Prostate gland (tissue), 2 donors: ENCODE measurements at regions not wholly inside any gene's neighbourhood (a gene's known extent, or its start where the extent isn't known, plus 50 kb on each side); places are given as distances from the start of the nearest gene placed in this dataset.

Experiments
- DNase-seq: peaks from one replicate; pipeline ENCODE4 v3.0.0-alpha.2; 2019; ENCODE audit warnings: low spot score
- H3K27ac ChIP-seq, 2 donors: fragments of 200-600 bp; sonication (generic); 2 replicates each; pipeline ENCODE4 v1.5.1; 2017 to 2019
- H3K27me3 ChIP-seq: fragments of 200-600 bp; sonication (generic); replicated peaks from 2 replicates; pipeline ENCODE4 v1.5.1; 2019; ENCODE audit not compliant: insufficient read depth
- H3K36me3 ChIP-seq, 2 donors: fragments of 200-600 bp; sonication (generic); 1 replicate in 1 of 2; 2 replicates in 1 of 2; pipeline versions ENCODE4 v1.5.1 to v1.8.1; 2017 to 2019
- H3K4me1 ChIP-seq: fragments of 200-600 bp; sonication (generic); replicated peaks from 2 replicates; pipeline ENCODE4 v1.5.1; 2019
- H3K4me3 ChIP-seq, 2 donors: fragments of 200-600 bp; sonication (generic); 2 replicates each; pipeline ENCODE4 v1.5.1; 2017 to 2019
- H3K9me3 ChIP-seq: fragments of 200-600 bp; sonication (generic); 2 replicates; pipeline ENCODE4 v1.5.1; 2017
- POLR2A ChIP-seq: fragments of 450-650 bp; IDR thresholded peaks from one replicate; pipeline ENCODE4 v1.6.1; 2016; ENCODE audit warnings: antibody characterized with exemption, mild to moderate bottlenecking
- POLR2AphosphoS5 ChIP-seq: sonication (generic); formaldehyde crosslinking; IDR thresholded peaks from one replicate; pipeline ENCODE4 v1.6.1; 2017; ENCODE audit warnings: antibody characterized with exemption
- WGBS: methylation state at CpG from one replicate; pipeline ENCODE4 v1.1.5; 2018; 5-methylcytosine and 5-hydroxymethylcytosine counted together
- intact Hi-C: fragments of 100-400 bp; cut with DNase I; formaldehyde crosslinking; loops from one replicate; pipeline ENCODE4 v1.14.2; 2022
- TF ChIP-seq, protein P1 (sequence below), 4 experiments: fragments of 200-600 bp in 2 of 4; fragments of 450-650 bp in 2 of 4; sonication (generic) in 2 of 4; IDR thresholded peaks; 1 replicate in 3 of 4; 2 replicates in 1 of 4; pipeline ENCODE4 v1.5.1; 2016 to 2019; ENCODE audit warnings: antibody characterized with exemption in 4 of 4, mild to moderate bottlenecking in 2 of 4, moderate library complexity in 2 of 4

DNA sequence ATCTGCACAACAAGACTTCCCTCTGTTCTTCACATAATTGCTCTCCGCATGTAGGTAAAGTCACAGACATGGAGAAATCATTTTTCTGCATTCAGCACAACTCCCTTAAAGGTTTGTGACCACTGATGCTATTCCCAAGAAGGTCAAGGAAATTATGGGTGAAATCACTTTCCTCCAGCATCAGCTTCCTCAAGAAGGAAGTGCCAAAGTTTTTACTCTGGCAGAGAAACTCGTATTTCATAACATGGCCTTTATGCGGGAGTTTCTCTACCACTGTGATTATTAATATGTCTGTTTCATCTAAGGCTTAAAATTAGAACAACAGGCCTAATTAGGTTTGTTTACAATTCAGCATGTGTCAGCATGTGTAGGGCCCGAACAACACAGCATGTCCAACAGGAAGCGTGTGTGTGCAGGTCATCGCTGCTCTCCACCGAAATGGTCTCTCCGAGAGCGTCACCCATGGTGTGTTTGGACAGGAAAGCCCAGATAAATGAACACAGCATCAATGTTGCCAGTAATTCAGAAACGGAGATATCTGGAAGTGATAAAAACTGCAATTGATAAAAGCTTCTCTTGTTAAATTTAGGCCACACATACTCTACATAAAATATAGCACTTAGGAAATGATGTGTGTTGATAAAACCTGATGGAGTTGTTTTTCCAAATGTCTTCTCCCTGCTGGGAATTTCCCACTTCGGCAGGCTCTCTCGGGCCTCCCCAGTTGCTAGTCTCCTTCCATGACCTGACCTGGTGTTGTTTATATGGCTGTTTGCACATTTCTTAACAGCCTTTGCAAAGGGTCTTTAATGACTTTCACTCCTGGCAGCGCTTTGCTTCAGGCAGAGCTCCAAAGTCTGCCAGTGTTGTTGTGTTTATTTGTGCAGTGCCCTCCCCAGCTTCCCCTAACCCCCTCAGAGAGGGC is 265.1 kb upstream of the CEP162 start:
- Histone ChIP-seq H3K4me1 (no peaks in the 10 kb centered on the region), H3K36me3 (no peaks in the 10 kb centered on the region), H3K4me3 (no peak overlapping the region), H3K27ac (no peak overlapping the region), H3K27me3 (no peaks in the 10 kb centered on the region), H3K9me3 (no peaks in the 10 kb centered on the region)
- DNase-seq, result no peak
- WGBS, result 33% methylated on average over 13 of the region's 13 CpGs
- no peak for TF ChIP-seq POLR2A
- TF ChIP-seq, protein P1, sequence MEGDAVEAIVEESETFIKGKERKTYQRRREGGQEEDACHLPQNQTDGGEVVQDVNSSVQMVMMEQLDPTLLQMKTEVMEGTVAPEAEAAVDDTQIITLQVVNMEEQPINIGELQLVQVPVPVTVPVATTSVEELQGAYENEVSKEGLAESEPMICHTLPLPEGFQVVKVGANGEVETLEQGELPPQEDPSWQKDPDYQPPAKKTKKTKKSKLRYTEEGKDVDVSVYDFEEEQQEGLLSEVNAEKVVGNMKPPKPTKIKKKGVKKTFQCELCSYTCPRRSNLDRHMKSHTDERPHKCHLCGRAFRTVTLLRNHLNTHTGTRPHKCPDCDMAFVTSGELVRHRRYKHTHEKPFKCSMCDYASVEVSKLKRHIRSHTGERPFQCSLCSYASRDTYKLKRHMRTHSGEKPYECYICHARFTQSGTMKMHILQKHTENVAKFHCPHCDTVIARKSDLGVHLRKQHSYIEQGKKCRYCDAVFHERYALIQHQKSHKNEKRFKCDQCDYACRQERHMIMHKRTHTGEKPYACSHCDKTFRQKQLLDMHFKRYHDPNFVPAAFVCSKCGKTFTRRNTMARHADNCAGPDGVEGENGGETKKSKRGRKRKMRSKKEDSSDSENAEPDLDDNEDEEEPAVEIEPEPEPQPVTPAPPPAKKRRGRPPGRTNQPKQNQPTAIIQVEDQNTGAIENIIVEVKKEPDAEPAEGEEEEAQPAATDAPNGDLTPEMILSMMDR (IDR thresholded peaks at IDR 0.05), result no peak
- TF ChIP-seq POLR2AphosphoS5, result no peak
- intact Hi-C loops, result no loop called here

DNA sequence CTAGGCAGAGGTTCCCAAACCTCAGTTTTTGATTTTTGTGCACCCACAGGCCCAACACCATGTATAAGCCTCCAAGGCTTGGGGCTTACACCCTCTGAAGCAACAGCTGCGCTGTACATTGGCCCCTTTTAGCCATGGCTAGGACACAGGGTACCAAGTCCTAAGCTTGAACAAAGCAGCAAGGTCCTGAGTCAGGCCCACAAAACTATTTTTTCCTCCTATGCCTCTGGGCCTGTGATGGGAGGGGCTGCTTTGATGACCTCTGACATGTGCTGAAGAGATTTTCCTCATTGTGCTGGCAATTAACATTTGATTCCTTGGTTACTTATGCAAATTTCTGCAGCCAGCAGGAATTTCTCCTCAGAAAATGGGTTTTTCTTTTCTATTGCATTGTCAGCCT is 262.2 kb upstream of the CEP162 start:
- Histone ChIP-seq H3K27ac (no peak overlapping the region), H3K36me3 (no peaks in the 10 kb centered on the region), H3K27me3 (no peaks in the 10 kb centered on the region), H3K4me1 (no peaks in the 10 kb centered on the region), H3K9me3 (no peaks in the 10 kb centered on the region), H3K4me3 (no peak overlapping the region)
- WGBS, result 100% methylated on average over 1 of the region's 1 CpG
- TF ChIP-seq, protein P1 (IDR thresholded peaks at IDR 0.05), result no peak
- TF ChIP-seq POLR2A (no peak), POLR2AphosphoS5 (no peak)
- intact Hi-C loops, result no loop called here
- DNase-seq, result no peak

DNA sequence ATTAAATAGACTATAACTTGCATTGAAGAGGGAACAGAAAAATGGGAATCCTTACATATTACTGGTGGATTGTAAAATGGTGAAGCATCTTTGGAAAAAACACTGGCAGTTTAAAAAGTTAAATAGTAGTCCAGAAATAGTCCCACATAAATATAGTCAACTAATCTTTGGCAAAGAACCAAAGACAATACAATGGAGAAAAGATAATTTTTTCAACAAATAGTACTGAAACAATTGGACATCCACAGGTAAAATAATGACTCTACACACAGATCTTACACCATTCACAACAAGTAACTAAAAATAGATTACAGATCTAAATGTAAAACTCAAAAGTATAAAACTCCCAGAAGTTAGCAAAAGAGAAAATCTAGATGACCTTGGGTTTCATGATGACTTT is 259.1 kb upstream of the CEP162 start:
- Histone ChIP-seq H3K4me3 (no peak overlapping the region), H3K9me3 (no peaks in the 10 kb centered on the region), H3K27me3 (no peaks in the 10 kb centered on the region), H3K4me1 (no peaks in the 10 kb centered on the region), H3K36me3 (no peaks in the 10 kb centered on the region), H3K27ac (no peak overlapping the region)
- no peak for DNase-seq
- intact Hi-C loops, result no loop called here
- TF ChIP-seq POLR2A (no peak), POLR2AphosphoS5 (no peak)
- TF ChIP-seq, protein P1 (IDR thresholded peaks at IDR 0.05), result no peak

DNA sequence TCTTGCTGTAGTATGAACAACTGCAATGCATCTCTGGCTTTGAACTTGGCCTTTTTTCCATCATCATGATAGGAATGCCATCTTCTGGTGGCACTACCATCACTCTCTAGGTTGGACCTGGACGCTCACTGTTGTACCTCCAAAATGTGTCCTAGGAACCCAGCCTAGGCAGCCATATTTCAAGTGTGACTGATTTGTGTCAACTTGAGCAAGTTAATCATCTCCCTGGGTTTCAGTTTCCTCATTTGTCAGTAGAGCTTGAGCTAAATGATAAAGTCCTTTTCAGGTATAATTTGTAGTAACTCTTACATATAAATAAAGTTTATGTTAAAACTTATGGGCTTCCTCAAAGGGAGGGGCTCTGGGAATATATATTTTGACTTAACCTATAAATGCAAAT is 241.7 kb upstream of the CEP162 start:
- Histone ChIP-seq H3K4me3 (no peak overlapping the region), H3K4me1 (no peaks in the 10 kb centered on the region), H3K27me3 (no peaks in the 10 kb centered on the region), H3K36me3 (no peaks in the 10 kb centered on the region), H3K27ac (no peak overlapping the region), H3K9me3 (no peaks in the 10 kb centered on the region)
- TF ChIP-seq, protein P1 (IDR thresholded peaks at IDR 0.05), result no peak
- TF ChIP-seq POLR2AphosphoS5 (no peak), POLR2A (no peak)
- DNase-seq, result no peak
- intact Hi-C loops, result no loop called here
- WGBS, result 91% methylated on average over 1 of the region's 1 CpG

DNA sequence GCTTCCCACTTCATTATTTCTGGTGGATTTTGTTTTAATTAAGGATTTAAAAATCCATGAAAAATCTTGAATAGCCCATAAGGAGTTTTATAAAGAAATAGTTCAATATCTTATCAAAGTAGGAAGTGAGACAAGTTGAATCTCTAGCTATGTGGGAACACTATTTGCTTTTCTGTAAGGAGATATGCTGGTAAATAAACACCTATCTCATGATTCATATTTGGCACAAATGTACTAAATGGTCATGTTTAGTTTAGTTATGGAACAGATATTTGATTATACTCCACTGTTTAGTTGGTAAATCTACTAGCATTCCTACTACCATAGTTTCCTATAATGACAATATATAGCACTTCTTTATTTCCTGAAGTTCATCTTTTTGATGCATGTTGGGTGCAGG is 239.9 kb upstream of the CEP162 start:
- Histone ChIP-seq H3K27me3 (no peaks in the 10 kb centered on the region), H3K27ac (no peak overlapping the region), H3K4me3 (no peak overlapping the region), H3K36me3 (no peaks in the 10 kb centered on the region), H3K4me1 (no peaks in the 10 kb centered on the region), H3K9me3 (no peaks in the 10 kb centered on the region)
- TF ChIP-seq, protein P1 (IDR thresholded peaks at IDR 0.05), result no peak
- TF ChIP-seq POLR2A, result no peak
- no peak for TF ChIP-seq POLR2AphosphoS5
- no peak for DNase-seq
- intact Hi-C loops, result no loop called here
